ENCODE measurements at regions not wholly inside any gene's neighbourhood (a gene's known extent, or its start where the extent isn't known, plus 50 kb on each side); places are given as distances from the start of the nearest gene placed in this dataset.
A peak's percentile ranks its signal among the peaks of the same experiment; 100 is the strongest.

GRCh38 chr7:41256186-41256945, 446.5 kb downstream of the INHBA start:
- no peak overlapping the region; a peak in 1 of 4 replicates for H3K27ac ChIP-seq (ENCODE audit: low read depth in 2 of 2, low read length in 1 of 2)
- no peaks in the 10 kb centered on the region for H3K9me3 ChIP-seq
- ChIA-PET POLR2A (no interaction called here), CTCF (interaction anchor here (0.9 kb wide), 2 partner anchors 9 to 253 kb away, joined by 3 read pairs; no protein-coding TSS in a partner anchor)
- peak overlapping the region; percentile 27; the same call in 1 of the 2 replicates for H2AFZ ChIP-seq (ENCODE audit: low read depth)
- H3K4me3 ChIP-seq (ENCODE audit: low read depth in 2 of 2, low read length in 1 of 2), result no peak overlapping the region
- no peaks in the 10 kb centered on the region for H3K4me1 ChIP-seq (ENCODE audit: control insufficient read depth in 1 of 2, insufficient read depth in 2 of 2, low read depth in 1 of 2, low read length in 1 of 2)
- no peaks in the 10 kb centered on the region for H3K79me2 ChIP-seq (ENCODE audit: insufficient read depth)
- H3K27me3 ChIP-seq (ENCODE audit: insufficient read depth), result no peaks in the 10 kb centered on the region
- H3F3A ChIP-seq (replicated peaks; ENCODE audit: insufficient read depth), result no peaks in the 10 kb centered on the region
- no peaks in the 10 kb centered on the region for H4K20me1 ChIP-seq (ENCODE audit: insufficient read depth)
- no peaks in the 10 kb centered on the region for H3K9me2 ChIP-seq
- WGBS (ENCODE audit: low lambda C conversion rate), result 70% methylated on average over 5 of the region's 5 CpGs
- H3K9ac ChIP-seq, result no peak overlapping the region
- no peak for DNase-seq
- H3K4me2 ChIP-seq, result no peak overlapping the region
- TF ChIP-seq IRF3 (IDR thresholded peaks at IDR 0.05; ENCODE audit: low read depth, low read length) (no peak), CHD2 (IDR thresholded peaks at IDR 0.05; ENCODE audit: low read length, partially characterized antibody) (no peak), RAD21 (IDR thresholded peaks at IDR 0.05; ENCODE audit: low read length) (no peak), FOXM1 (IDR thresholded peaks at IDR 0.05; ENCODE audit: low read depth) (no peak), EP300 (IDR thresholded peaks at IDR 0.05; ENCODE audit: borderline replicate concordance in 1 of 2, low read depth in 1 of 2, low read length in 1 of 2) (no peak), REST (IDR thresholded peaks at IDR 0.05; ENCODE audit: low read depth, low read length) (no peak), ZBTB33 (IDR thresholded peaks at IDR 0.05; ENCODE audit: borderline replicate concordance, low read depth) (no peak), TAF1 (IDR thresholded peaks at IDR 0.05; ENCODE audit: borderline replicate concordance, low read depth, low read length) (no peak), MAX (IDR thresholded peaks at IDR 0.05; ENCODE audit: low read depth) (no peak), YY1 (IDR thresholded peaks at IDR 0.05; ENCODE audit: low read depth) (no peak), FOSL2 (IDR thresholded peaks at IDR 0.05; ENCODE audit: borderline replicate concordance, low read depth) (no peak), JUND (IDR thresholded peaks at IDR 0.05) (no peak)
- H3K36me3 ChIP-seq (replicated peaks in 1 of 2; ENCODE audit: control insufficient read depth in 1 of 2, insufficient read depth in 2 of 2, low read length in 1 of 2), result no peaks in the 10 kb centered on the region

Measured in SK-N-SH (cell line).